HUDEP-2 (cell line): ENCODE measurements at regions not wholly inside any gene's neighbourhood (a gene's known extent, or its start where the extent isn't known, plus 50 kb on each side); places are given as distances from the start of the nearest gene placed in this dataset.
"Not testable (repeated sequence)": the region's sequence is repeated elsewhere in the genome, so short reads cannot be mapped to it uniquely, and the experiment has no call there.

Source experiments
- DNase-seq, 76 experiments: peaks; one replicate each; lab custom pipeline; 2025; ENCODE audit not compliant: unreplicated experiment in 76 of 76; lab: John Stamatoyannopoulos, UW

- not testable (repeated sequence) for DNase-seq
These were observed 171.8 kb downstream of the ATP6V0E2 start for GRCh38 chr7:150045596-150045995.

- DNase-seq, result not testable (repeated sequence)
These were observed 172.8 kb downstream of the ATP6V0E2 start for GRCh38 chr7:150046290-150047194.

GRCh38 chr7:150047329-150047728 is 173.6 kb downstream of the ATP6V0E2 start:
- DNase-seq, result not testable (repeated sequence)

GRCh38 chr7:150047772-150048171 is 174.0 kb downstream of the ATP6V0E2 start:
- DNase-seq, result not testable (repeated sequence)

GRCh38 chr7:150048244-150049011 is 174.7 kb downstream of the ATP6V0E2 start:
- DNase-seq, result not testable (repeated sequence)

GRCh38 chr7:150049012-150049655 is 175.4 kb downstream of the ATP6V0E2 start:
- not testable (repeated sequence) for DNase-seq

GRCh38 chr7:150053396-150053795 is 179.6 kb downstream of the ATP6V0E2 start:
- not testable (repeated sequence) for DNase-seq

GRCh38 chr7:150054242-150054641 is 180.5 kb downstream of the ATP6V0E2 start:
- not testable (repeated sequence) for DNase-seq

- not testable (repeated sequence) for DNase-seq
These were observed 186.8 kb downstream of the ATP6V0E2 start for GRCh38 chr7:150060259-150061221.

GRCh38 chr7:150063195-150063594 is 189.4 kb downstream of the ATP6V0E2 start:
- DNase-seq, result not testable (repeated sequence)

- not testable (repeated sequence) for DNase-seq
These were observed 196.0 kb downstream of the ATP6V0E2 start for GRCh38 chr7:150069555-150070313.

- not testable (repeated sequence) for DNase-seq
These were observed 203.8 kb downstream of the ATP6V0E2 start for GRCh38 chr7:150077543-150077942.

- not testable (repeated sequence) for DNase-seq
These were observed 208.1 kb downstream of the ATP6V0E2 start for GRCh38 chr7:150081865-150082264.

- not testable (repeated sequence) for DNase-seq
These were observed 211.0 kb downstream of the ATP6V0E2 start for GRCh38 chr7:150084724-150085123.

GRCh38 chr7:150087478-150087877 is 213.7 kb downstream of the ATP6V0E2 start:
- DNase-seq, result not testable (repeated sequence)

GRCh38 chr7:150089139-150089538 is 215.4 kb downstream of the ATP6V0E2 start:
- DNase-seq, result not testable (repeated sequence)

- not testable (repeated sequence) for DNase-seq
These were observed 217.0 kb downstream of the ATP6V0E2 start for GRCh38 chr7:150090776-150091175.

- DNase-seq, result not testable (repeated sequence)
These were observed 220.1 kb downstream of the ATP6V0E2 start for GRCh38 chr7:150093897-150094296.
